ENCODE measurements at regions not wholly inside any gene's neighbourhood (a gene's known extent, or its start where the extent isn't known, plus 50 kb on each side); places are given as distances from the start of the nearest gene placed in this dataset.

- no peak for DNase-seq (ENCODE audit: low read depth)
These were observed 80.5 kb downstream of the CLDN34 start for GRCh38 chrX:10047631-10048030.

GRCh38 chrX:10048076-10048475, 80.9 kb downstream of the CLDN34 start:
- DNase-seq (ENCODE audit: low read depth) = no peak

- DNase-seq (ENCODE audit: low read depth) = no peak
These were observed 81.5 kb downstream of the CLDN34 start for GRCh38 chrX:10048707-10049106.

- DNase-seq (ENCODE audit: low read depth) = no peak
These were observed 82.1 kb downstream of the CLDN34 start for GRCh38 chrX:10049236-10049635.

- no peak for DNase-seq (ENCODE audit: low read depth)
These were observed 83.3 kb downstream of the CLDN34 start for GRCh38 chrX:10050481-10050880.

- no peak for DNase-seq (ENCODE audit: low read depth)
These were observed 84.8 kb downstream of the CLDN34 start for GRCh38 chrX:10051866-10052480.

- no peak for DNase-seq (ENCODE audit: low read depth)
These were observed 85.9 kb downstream of the CLDN34 start for GRCh38 chrX:10052906-10053625.

GRCh38 chrX:10054396-10054795, 87.2 kb downstream of the CLDN34 start:
- no peak for DNase-seq (ENCODE audit: low read depth)

DNA sequence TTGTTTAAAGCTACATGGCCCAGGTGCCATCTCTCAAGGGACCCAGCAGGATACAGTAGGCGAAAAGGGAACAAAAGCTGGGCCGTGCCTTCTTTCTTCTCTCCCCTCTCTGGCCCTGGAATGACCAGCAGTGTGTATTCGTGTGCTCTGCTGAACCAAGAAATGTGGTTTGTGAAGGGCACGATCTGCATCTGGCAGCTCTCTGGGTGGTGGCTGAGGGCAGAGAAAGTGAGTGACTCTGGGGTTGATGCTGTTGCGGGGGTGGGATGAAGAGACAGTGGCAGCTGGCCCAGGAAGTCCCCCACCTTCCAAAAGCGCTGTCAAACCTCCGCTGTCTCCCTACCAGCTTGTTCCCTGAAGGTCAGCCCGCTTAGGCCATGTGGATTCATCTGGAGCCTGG, 88.3 kb downstream of the CLDN34 start:
- DNase-seq (ENCODE audit: low read depth) = no peak

DNA sequence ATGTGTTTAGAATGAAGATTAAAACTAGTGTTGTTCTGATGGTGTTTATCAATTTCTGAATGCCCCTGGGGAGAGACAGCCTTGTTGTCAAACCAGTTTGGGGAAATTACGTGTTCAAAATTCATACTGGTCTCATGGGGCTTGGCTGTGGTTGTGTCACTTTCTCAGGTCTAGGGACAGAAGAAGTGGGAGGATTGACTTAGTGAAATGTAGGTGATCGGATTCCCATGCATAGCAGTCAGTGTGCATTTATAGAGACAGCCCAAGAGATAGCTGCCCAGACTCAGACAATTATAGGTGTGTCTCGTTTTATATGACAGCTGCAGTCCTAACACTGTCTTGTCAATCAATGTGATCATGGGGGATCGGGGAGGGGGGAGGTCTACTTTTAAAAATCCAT, 94.4 kb upstream of the CLCN4 start:
- DNase-seq (ENCODE audit: low read depth) = no peak

DNA sequence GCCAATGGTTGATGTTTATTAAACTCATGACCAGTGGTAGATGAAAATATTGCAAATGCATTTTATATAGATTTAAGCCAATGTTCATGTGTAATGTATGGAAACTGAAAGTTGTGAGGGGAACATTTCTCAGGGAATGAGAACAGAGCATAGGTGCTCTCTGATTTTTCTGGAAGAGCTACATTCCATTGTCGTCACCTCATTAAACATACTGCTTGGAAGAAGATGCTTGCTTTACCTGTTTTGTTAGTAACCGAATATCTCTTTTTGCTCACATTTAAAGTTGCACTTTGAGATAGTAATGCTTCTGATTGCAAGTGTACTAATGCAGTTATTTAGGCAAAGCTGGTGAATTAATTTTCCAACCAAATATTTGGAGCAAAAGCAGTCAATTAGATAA, 93.8 kb upstream of the CLCN4 start:
- DNase-seq (ENCODE audit: low read depth) = no peak

DNA sequence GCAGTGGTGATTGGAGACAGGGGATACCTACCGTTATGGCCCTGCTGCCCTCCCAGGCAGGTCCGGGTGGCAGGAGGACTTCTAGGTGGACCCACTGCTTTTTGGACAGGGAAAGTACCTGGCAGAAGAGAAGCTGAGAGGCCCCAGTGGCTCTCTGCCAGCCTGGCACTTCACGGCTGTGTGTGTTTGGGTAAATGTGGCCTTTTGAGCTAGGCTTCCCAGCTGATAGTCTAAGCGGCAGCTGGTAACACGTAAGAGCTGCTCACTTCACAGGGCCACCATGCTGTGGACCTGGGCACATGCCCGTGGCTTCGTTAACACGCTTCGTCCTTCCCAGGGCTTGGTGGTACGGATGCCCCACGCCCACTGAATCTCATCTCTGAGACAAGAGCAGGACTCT, 92.0 kb upstream of the CLCN4 start:
- no peak for DNase-seq (ENCODE audit: low read depth)

GRCh38 chrX:10070714-10071436, 85.9 kb upstream of the CLCN4 start:
- no peak for DNase-seq (ENCODE audit: low read depth)

GRCh38 chrX:10071451-10072144, 85.2 kb upstream of the CLCN4 start:
- no peak for DNase-seq (ENCODE audit: low read depth)

DNA sequence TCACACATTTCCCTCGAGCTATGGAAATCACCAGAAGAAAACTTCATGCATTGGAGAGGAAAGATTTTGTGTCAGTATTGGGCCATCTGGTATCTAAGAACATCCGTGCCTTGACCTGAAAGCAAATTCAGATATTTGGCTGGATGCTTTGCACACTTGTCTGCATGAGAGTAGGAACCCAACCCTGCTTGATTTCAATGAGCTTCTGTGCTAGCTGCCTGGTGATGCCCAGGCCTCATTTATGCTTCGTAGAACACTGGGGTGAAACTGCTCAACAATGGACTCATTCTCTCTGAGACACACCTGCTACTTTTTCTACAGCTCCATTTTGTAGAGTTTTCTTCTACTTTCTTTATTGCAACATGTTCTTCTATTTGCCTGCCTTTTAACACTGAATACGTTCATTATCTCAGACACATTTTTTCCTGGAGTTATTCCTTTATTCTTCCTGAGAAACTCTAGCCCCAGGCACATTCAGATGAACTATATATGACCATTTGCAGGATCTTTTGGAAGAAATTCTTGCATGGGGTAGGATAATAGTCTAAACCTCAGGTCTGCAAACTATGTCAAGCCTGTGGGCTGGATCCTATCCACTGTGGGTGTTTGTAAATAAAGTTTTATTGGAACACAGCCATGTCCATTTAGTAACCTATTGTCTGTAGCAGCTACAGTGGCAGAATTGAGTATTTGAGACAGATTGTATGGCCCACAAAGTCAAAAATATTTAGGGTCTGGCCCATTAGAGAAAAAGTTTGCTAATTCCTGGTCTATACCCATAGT, 83.8 kb upstream of the CLCN4 start:
- DNase-seq (ENCODE audit: low read depth) = no peak

DNA sequence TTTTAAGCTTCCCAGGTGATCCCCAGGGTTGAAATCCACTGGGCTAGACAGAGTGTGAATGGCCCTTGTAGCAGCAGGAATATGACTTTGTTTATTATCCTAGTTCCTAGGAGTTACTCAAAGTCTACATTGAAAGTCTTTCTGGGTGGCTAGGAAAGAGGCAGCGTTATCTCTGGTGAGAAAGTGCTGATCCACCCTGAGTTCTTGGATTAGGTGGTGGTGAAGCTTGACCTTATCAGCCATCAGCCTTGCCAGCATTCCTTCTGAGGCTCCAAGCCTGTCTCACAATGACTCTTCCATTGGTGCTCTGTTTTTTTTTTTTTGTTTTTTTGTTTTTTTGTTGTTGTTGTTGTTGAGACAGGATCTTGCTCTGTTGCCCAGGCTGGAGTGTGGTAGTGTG, 83.1 kb upstream of the CLCN4 start:
- DNase-seq (ENCODE audit: low read depth) = no peak

DNA sequence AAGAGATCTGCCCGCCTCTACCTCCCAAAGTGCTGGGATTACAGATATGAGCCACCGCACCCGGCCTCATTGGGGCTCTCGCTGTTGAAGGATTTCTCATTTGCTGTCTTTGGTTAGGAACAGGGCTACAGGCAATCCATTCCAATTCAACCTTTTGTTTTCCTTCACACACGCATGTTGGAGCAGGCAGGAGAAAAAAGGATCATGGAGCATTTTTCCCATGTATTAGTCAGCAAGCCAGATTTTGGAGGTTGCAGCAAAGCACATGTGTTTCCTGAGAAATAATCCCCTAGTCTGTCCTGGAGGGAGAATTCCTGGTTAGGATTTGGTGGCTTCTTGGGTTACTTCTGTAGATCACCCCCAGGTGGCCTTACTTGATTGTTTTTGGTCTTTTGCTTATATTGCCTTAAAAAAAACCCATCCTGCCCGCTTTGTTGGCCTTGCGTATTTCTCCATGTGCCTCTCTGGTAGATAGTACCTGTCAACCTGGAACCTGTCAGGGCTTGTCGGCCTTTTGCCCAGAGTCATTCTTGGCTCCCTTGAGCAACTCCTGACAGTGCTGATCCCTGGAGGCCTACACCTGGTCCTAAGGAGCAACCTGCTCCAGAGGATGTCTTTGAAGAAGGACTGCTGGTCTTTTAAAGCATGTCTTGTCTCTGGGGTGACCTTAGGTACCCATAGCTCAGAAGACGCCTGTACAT, 82.4 kb upstream of the CLCN4 start:
- no peak for DNase-seq (ENCODE audit: low read depth)

GRCh38 chrX:10076765-10077164, 80.0 kb upstream of the CLCN4 start:
- DNase-seq (ENCODE audit: low read depth) = no peak

DNA sequence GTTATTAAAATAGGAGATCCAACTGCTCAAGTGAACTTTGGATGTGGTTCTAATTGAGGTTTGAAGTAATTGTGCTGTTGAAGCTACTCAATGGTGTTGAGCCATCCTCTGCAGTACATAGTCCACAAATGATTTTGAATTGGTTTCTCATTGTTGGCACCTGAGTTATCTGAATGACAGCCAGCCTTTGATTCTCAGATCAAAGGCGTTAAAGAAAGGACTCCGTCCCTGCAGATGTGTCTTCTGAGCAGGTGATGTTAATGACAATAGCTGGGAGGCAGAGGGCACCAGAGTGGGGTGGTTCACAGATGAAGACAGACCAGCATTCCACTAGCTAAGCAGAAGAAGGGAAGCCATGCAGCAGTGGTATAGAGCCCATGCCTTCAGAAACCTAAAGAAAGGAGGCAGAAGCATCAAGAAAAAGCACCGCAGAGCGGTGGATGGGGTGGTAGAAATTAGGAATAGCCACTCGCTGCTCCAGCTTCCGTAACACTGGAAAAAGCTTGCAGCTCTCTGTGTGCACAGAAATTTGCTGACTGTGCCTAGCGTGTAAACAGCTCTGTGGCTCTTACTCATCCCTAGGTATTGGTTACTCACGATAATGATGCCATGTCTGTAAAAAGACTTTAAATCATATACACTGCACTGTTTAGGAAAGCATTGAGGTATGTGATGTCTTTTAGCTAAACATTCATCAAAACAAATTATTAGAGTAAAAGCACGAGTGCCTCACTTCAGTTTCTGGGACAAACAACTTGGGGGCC, 79.2 kb upstream of the CLCN4 start:
- DNase-seq (ENCODE audit: low read depth) = no peak

- DNase-seq (ENCODE audit: low read depth) = no peak
These were observed 78.5 kb upstream of the CLCN4 start for GRCh38 chrX:10078266-10078665.

- no peak for DNase-seq (ENCODE audit: low read depth)
These were observed 77.5 kb upstream of the CLCN4 start for GRCh38 chrX:10079231-10079630.
